Activated T-cell treated with anti-CD3 and anti-CD28 coated beads for 48 hours (primary cell): ENCODE measurements at regions not wholly inside any gene's neighbourhood (a gene's known extent, or its start where the extent isn't known, plus 50 kb on each side); places are given as distances from the start of the nearest gene placed in this dataset.
"Not testable (repeated sequence)": the region's sequence is repeated elsewhere in the genome, so short reads cannot be mapped to it uniquely, and the experiment has no call there.

Experiments
- DNase-seq: peaks from one replicate; pipeline ENCODE4 v3.0.0-alpha.2; 2020; ENCODE audit warnings: low read depth

DNA sequence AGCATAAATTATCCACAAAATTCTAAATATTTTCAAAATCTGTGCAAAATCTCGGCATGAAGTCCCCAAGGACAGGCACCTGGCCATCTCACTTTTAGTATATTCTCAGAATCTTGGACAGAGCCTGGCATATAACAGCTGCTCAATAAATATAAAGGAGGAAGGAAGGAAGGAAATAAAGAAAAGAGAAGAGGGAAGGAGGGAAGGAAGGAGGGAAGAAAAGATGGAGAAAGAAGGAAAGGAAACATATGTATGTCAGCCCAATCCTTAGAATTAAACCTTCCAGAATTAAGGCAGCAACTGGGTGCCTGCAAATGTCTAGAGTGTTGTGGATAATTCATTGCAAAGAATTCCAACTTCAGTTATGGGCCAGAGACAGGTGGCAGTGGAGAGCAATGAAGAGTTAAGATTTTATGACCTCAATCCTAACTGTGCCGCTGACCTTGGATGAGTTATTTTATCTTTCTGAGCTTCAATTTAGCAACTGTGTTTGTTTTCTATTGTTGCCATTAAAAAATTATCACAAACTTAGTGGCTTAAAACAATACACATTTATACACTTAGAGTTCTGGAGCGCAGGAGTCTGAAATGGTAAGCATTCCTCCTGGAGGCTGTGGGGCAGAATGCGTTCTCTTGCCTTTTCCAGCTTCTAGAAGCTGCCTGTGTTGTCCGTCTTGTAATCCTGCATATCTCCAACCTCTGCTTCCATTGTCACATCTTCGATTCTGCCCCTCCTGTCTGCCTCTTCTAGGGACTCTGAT lies 200.9 kb upstream of the MSX2 start:
- no peak for DNase-seq

DNA sequence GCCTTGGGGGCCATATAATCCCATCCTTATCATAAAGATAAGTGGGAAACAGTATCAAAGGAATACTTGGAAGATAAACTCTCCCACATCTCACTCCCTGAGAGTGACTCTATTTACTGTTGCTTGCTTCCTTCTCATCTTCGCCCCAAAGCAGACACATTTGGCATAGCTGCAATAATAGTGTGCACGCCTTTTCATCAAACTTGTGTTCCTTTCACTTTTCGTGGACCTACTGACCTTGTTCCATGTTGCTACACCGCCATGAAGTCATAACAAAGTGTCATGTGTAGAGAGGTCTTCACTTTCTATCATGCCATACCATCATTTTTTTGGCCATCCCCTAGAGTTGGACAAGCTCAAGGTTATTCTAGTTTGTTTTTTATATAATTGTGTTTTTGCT lies 200.0 kb upstream of the MSX2 start:
- DNase-seq, result no peak

DNA sequence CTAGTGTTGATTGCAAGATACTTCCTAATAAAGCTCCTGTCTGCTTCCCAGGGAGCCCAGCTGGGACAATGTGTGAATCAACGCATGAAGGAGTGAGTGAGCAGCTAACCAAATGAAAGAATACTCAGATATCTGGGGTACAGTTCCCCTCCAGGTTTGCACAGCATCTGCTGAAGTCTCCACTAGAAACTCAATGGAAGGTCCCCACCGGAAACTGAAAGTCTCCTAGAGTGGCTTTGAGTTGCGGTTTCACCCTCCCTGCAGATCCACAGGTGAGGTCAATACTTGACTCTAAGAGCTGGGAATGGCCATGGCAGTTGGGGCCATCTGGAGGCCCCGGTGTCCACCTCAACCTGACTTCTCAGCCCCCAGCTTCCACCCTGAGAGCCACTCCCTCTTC lies 198.2 kb upstream of the MSX2 start:
- DNase-seq, result no peak

DNA sequence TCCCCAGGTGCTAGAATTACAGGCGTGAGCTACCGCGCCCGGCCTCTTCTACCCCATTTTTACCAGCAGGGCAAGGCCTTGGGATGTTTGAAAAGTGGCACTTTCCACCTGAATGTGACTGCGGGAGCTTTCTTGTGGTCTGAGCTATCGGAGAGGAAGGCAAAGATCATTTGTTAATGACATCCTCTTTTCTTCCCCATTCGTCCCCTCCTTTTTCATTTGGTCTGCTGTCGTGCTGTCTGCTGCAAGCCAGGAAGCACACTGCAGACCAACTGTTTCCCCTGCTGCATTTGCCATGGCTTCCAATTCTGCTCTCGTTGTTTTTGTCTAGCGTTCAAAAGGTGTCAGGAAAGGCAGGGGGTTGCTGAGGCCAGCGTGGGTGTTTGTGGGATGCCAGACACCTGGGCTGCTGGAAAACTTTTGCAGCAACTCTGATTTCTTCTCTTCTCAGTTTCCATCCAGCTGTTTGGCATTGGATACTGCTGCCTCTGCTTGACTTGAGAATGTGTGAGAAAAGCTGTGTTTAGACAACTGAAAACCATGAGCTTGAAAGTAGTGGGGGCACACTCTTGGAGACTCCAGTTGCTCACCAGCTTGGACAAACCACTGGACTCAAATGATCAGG lies 196.4 kb upstream of the MSX2 start:
- DNase-seq, result no peak

DNA sequence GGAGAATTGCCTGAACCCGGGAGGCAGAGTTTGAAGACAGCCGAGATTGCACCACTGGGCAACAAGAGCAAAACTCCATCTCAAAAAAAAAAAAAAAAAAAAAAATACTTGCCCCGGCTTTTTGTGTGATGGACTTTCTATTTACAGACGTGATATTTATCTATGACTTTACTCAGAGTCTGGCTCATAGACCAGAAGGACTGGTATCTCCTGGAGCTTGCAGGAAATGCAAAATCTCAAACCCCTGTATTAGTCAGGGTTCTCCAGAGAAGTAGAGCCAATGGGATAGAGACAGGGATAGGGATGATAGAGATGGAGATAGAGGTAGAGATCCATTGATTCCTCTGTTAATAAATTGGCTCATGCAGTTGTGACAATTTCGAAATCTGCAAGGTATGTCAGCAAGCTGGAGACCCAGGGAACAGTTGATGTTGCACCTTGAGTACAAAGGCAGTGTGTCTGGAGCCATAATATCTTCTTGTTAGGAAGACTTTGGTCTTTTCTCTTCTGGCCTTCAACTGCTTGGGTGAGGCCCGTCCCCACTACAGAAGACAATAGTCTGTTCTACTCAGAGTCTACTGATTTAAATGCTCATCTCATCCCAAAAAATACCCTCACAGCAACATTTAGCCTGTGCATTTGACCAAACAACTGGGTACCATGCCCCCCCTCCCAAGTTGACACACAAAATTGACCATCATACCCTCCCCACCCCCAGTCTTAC lies 195.4 kb upstream of the MSX2 start:
- DNase-seq, result no peak

DNA sequence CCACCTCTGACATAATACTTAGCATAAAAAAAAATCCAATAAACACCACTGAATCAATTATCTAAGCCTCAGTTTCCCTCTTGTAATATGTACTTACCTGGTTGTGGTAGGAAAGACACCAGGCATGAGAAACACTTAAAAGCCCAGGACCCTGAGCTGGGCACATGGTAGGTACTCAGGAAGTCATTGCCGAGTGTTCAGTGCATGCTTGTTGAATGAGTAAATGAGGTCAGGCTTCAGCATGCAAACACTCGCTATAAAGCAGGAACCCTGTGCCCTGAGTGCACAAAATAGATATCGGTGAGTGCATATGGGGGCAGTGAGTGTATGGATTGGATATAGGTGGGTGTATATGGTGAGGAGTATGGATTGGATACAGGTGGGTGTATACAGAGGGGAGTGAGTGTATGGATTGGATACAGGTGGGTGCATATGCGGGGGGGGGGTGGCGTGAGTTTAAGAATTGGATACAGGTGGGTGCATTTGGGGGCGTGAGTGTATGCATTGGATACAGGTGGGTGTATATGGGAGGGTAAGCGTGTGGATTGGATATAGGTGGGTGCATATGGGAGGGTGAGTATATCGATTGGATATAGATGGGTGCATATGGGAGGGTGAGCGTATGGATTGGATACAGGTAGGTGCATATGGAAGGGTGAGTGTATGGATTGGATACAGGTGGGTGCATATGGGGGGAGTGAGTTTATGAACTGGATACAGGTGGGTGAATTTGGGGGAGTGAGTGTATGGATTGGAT lies 194.3 kb upstream of the MSX2 start:
- no peak for DNase-seq

DNA sequence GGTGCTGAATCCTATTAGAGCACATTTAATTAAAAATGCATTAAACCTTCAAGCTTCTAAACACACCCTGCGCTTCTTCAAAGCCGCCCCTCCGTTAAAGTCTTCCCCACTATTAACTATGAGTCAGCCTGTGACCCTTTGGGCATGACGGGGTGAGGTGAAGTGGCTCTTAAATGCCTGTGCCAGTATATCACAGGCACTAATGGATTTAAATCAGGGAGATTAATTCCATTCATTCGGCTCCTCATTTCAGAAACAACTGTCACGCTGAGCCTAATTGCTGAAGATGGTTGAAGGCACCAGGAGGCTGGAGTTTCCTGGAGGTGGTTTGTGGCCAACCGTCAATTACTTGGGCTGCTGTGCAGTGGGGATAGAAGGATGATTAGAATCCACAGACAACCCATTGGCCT lies 192.6 kb upstream of the MSX2 start:
- DNase-seq, result no peak

DNA sequence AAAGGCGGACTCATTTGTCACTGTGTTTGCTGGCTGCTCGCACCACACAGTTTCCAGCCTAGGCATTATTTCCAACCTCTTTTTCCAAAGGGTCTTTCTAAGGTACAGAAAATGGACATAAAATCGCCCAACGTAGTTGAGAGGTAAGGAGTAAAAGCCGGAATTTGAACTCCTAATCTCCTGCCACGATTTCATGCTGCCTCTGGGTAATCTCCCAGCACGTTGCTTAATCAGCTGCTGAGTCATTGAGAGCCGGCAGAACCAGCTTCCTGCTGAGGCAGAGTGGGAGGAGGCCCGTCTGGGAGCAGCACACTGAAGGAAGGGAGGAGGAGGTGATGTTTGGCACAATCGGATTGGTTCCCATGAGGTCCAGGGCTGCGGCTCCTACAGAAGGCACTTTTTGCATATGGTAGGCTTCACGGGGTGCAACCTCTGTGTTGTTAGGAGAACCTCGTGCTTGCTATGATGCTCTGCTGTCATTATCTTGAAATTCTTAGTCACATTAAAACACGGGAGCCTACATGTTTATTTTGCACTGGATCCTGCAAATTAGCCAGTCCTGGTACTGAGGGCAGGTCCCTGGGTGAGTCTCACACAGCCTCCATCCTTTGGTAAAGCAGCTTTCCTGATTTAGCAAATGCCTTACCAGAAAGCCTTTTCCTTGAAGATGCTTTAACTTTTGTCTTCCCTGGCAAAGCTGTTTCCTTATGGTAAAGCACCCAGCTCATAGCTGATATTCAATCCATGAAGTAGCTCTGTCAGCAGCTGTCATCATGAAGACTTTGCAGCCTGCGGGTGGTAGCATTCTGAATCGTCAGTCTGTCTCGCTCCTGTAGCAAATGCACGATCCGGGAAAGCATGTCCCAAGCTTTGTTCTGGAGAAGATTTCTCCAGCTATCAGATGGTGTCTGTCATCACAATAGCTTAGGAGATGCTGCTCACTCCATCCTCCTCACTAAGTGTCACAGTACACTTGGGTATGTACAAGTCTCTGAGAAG lies 191.6 kb upstream of the MSX2 start:
- DNase-seq, result peak; percentile 3

DNA sequence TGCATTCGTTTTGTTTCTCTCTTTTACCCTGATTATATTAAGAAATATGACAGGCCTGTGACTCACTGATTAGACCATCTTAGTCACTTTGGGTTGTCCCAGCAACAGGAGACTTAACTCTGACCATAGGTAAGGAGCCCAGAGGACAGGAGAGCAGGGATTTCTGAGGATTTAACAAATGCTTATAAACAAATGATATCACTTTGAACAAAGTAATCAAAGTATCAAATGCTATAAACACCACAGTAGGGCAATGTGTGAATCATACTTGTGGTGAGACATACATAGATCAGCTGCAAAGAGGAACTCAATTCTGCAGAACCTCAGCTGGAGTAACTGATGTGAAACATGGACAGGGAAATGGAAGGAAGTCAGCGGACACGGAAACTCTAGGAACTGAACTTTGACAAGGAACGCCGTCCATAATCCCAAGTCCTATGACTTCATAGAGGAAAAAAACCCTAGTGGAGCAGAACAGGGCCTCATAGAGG lies 190.6 kb upstream of the MSX2 start:
- no peak for DNase-seq

DNA sequence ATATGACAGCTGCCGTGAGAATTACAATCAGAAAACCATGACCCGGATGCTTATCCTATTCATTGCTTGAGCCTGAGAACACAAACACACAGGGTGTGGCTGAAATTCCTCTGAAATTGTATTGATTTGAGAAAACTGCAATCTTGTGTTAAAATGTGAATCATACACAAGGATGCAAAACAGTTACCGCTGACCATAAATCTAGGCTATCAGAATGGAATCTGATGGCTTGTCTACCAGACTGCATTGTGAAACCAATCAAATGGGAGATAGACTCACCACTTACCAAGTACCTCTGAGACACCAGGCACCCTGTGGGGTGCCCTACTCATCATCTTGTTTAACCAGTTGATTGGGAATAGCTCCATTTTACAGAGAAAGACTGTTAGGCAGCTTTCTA lies 188.7 kb upstream of the MSX2 start:
- no peak for DNase-seq

DNA sequence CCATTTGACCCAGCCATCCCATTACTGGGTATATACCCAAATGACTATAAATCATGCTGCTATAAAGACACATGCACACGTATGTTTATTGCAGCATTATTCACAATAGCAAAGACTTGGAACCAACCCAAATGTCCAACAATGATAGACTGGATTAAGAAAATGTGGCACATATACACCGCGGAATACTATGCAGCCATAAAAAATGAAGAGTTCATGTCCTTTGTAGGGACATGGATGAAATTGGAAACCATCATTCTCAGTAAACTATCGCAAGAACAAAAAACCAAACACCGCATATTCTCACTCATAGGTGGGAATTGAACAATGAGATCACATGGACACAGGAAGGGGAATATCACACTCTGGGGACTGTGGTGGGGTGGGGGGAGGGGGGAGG lies 184.6 kb upstream of the MSX2 start:
- DNase-seq, result not testable (repeated sequence)

DNA sequence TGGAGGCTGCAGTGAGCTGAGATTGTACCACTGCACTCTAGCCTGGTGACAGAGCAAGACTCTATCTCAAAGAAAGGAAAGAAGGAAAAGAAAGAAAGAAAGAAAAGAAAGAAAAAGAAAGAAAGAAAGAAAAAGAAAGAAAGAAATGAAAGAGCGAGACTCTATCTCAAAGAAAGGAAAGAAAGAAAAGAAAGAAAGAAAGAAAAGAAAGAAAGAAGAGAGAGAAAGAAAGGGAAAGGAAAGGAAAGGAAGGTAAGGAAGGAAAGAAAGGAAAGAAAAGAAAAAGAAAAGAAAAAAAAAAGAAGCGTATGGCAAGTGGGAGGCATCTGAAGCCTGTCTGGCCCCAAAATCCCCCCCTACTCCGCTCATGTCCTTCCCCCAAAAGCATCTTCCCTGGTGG lies 182.3 kb upstream of the MSX2 start:
- DNase-seq, result no peak

DNA sequence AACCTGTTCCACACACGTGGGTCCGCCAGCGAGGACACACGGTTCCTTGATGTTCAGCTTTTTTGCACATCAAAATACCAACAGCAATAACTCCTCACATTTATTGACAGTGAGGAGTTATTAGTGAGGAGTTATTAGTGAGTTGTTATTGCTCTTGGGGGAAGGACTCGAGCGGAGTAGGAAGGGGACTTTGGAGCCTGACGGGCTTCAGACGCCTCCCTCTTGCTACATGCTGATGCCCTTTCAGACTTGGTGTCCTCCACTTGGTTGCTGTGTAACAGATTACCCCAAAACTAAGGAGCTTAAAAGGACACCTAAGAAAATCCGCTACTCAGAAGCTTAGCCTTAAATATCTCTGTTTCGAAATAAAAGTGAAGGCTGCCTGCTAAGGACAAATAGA lies 181.9 kb upstream of the MSX2 start:
- no peak for DNase-seq

DNA sequence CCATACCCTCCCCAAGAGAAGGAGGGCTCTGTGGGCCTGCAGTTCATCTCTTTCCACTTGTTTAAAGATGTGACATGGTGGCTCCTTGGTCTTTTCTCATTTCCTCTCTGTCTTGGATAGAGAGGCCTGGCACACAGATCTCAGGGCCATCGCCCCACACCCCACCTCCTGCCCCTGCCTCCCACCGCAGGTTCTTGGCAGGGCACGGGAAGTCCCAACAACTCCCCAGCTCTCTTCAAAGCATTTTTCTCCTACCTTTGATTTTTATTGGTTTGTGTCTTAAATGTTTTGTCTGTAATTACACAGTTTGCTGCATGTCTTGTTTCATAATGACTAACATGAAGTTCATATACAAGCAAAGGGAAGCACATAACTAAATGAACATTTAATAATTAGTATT lies 178.5 kb upstream of the MSX2 start:
- no peak for DNase-seq

DNA sequence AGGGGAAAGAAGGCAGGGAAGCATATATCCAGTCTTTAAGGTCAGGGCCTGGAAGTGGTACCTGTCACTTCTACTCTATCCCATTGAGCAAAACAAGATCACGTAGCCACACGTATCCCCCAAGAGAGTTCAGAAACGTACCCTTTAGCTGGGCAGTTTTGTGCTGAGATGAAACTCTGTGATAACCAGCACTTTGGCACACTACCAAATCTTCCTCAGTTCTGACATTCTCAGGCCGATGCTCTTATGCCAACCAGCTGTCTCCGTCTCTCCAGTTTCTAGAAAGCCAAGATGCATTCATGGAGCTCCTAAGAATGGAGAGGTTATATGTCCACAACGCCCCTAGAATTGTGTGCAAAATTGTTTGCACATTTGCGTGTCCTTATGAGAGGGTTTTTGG lies 176.6 kb upstream of the MSX2 start:
- DNase-seq, result no peak

DNA sequence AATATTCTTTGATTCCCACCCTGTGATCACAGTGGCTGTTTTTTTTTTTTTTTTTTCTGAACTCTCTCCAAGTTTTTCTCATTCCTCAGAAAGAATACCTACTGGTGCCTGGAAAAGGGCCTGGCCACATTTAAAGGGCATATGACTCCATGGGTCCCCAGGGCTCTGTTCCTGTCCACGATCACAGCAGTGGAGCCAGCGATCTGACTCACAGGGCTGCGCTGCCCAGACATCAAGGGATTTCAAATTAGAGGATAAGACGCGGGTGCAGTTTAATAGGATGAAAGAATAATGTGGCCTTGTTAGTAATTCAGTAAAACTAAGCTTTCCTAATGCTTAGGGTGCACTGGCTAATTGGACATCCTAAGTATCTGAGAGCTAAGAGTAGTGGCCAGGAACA lies 175.1 kb upstream of the MSX2 start:
- no peak for DNase-seq

DNA sequence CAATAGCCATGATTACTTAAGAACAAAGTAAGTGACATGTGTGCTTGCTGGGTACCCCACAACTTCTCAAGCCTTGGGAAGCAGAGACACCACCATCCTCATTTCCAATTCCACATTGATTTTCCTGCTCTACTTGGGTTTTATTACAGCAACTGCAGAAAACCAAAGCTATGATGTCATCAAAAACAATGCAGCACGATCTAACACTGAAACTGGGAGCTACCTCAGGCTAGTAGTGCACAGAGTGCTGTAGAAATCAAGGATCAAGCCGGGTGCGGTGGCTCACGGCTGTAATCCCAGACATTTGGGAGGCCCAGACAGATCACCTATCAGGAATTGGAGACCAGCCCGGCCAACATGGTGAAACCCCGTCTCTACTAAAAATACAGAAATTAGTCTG lies 174.4 kb upstream of the MSX2 start:
- DNase-seq, result no peak

DNA sequence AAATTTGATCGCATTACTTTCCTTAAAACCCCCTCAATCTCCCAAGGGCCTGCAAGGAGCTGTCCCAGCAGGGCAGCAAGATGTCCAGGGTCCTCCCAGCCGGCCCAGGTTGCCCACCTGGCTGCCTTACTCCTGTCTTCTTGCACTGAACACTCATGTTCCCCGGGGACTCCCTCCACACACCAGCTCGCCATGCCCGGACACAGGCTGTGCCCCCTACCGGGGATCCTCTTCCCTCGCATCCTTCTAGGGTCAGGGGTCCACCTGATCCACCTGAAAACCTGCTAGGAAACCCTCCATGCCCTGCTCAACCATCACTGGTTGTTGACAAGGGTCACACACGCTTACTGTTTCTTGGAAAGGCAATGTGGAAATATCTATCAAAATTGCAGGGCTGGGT lies 172.0 kb upstream of the MSX2 start:
- no peak for DNase-seq

DNA sequence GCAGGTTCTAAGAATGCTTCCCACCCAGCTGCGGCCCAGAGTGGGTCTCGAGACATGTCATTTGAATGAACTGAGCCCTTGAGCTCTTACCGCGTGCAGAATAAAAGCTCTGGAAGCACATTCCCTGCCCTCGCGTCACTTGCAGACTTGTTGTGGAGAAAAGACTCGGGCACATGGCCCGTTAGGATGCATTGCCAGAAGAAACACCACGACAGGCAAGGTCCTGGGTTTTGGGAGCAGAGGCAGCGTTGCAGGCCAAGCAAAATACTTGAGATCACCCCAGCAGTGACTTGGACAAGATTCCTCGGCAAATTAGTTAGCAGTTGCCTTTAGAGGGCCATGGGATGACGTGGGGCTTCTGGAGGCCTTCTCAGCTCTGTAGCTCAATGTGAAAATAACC lies 170.8 kb upstream of the MSX2 start:
- DNase-seq, result no peak

DNA sequence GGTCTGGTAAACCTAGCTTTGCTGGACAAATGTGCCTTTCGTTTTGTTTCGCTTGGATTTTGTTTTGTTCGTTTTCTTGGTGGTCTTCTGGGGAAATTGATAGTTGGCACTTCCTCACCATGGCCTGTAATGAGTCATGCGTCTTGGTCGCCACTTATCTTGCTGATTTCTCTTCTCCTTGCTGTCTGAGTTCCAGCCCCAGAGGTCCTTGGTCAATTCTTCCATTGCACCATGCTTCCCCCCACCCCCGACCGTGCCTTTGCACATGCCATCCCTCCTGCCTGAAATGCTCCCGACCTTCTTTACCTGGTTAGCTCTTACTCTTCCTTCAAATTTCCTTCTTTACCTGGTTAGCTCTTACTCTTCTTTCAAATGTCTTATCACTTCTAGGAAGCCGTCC lies 168.7 kb upstream of the MSX2 start:
- no peak for DNase-seq

DNA sequence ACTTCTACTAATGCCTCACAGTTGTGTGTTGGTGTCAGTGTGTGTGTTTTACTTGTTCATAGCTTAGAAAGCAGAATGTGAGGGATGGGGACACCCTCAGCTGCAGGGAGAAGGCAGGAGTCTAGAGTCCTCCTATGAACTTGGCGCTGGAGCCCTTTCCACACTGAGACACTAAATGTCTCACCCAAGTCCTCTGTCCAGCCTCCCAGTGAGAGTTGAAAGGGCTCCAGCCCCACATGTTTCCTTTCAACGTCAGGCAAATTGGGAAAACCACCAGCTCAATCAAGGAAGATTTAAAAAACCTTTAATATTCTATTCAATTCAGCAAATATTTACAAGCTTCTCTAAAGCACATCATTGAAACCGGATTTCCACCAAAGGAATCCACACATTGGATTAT lies 167.6 kb upstream of the MSX2 start:
- no peak for DNase-seq
